Caco-2 (cell line): ENCODE measurements at regions not wholly inside any gene's neighbourhood (a gene's known extent, or its start where the extent isn't known, plus 50 kb on each side); places are given as distances from the start of the nearest gene placed in this dataset.

Experiments used
- BruUV-seq: library from RNA; stranded (reverse); fragments of 400-500 nt; replicated peaks from 2 replicates; lab custom pipeline; 2021; lab: Mats Ljungman, UMichigan
- CTCF ChIA-PET: fragments of 300-600 bp; sonication (Branson Sonifier 250); formaldehyde crosslinking; loops from one replicate; lab custom pipeline; 2022; ENCODE audit warnings: antibody characterized with exemption; lab: Charles Lee
- POLR2A ChIA-PET: fragments of 300-600 bp; sonication (Branson Sonifier 250); formaldehyde crosslinking; loops from one replicate; lab custom pipeline; 2022; ENCODE audit warnings: antibody characterized with exemption; lab: Charles Lee
- DNase-seq, 2 experiments: peaks; one replicate each; pipeline versions ENCODE4 v3.0.0 to v3.0.0-alpha.2; 2020 to 2022
- H3K27me3 ChIP-seq: replicated peaks from 2 replicates; pipeline ENCODE4 v1.6.0; 2011; ENCODE audit warnings: low read length; ENCODE audit not compliant: control insufficient read depth, insufficient read depth
- H3K36me3 ChIP-seq: 2 replicates; pipeline ENCODE4 v1.5.1; 2011; ENCODE audit warnings: low read length; ENCODE audit not compliant: control insufficient read depth, insufficient read depth
- H3K4me1 ChIP-seq: fragments of 250-450 bp; sonication (Bioruptor Pico); 2 replicates; pipeline ENCODE4 v1.5.1; 2020; ENCODE audit warnings: mild to moderate bottlenecking
- H3K4me3 ChIP-seq: 2 replicates; pipeline ENCODE4 v1.5.1; 2011; ENCODE audit warnings: low read depth, mild to moderate bottlenecking, control low read depth, low read length
- H3K9me3 ChIP-seq: fragments of 250-450 bp; sonication (Bioruptor Pico); 2 replicates; pipeline ENCODE4 v1.5.1; 2020; ENCODE audit warnings: mild to moderate bottlenecking, moderate library complexity
- H3K27ac Mint-ChIP-seq: one replicate; pipeline ENCODE4 v1.8.0; 2022; ENCODE audit warnings: mixed read lengths; ENCODE audit not compliant: unreplicated experiment
- H3K27me3 Mint-ChIP-seq: one replicate; pipeline ENCODE4 v1.8.0; 2022; ENCODE audit warnings: mixed read lengths; ENCODE audit not compliant: insufficient read depth, unreplicated experiment
- H3K36me3 Mint-ChIP-seq: one replicate; pipeline ENCODE4 v1.8.0; 2022; ENCODE audit warnings: mild to moderate bottlenecking, mixed read lengths; ENCODE audit not compliant: insufficient read depth, unreplicated experiment
- H3K4me1 Mint-ChIP-seq: one replicate; pipeline ENCODE4 v1.8.0; 2022; ENCODE audit warnings: low read depth, mixed read lengths; ENCODE audit not compliant: unreplicated experiment
- H3K4me3 Mint-ChIP-seq: one replicate; pipeline ENCODE4 v1.8.0; 2022; ENCODE audit warnings: mild to moderate bottlenecking, moderate library complexity, mixed read lengths; ENCODE audit not compliant: unreplicated experiment
- H3K9me3 Mint-ChIP-seq: one replicate; pipeline ENCODE4 v1.8.0; 2022; ENCODE audit warnings: mixed read lengths; ENCODE audit not compliant: unreplicated experiment
- intact Hi-C: fragments of 100-400 bp; cut with micrococcal nuclease; formaldehyde crosslinking; loops from one replicate; pipeline ENCODE4 v1.10.0; 2022; ENCODE audit not compliant: unreplicated experiment
- TF ChIP-seq, protein P1 (sequence below), 2 experiments: fragments of 200-600 bp in 1 of 2; IDR thresholded peaks; 1 replicate in 1 of 2; 2 replicates in 1 of 2; pipeline versions ENCODE4 v1.5.1 to v1.8.0; 2011 to 2022; ENCODE audit warnings: antibody characterized with exemption in 1 of 2, control low read depth in 1 of 2, inconsistent platforms in 1 of 2, low read depth in 1 of 2, low read length in 1 of 2, mild to moderate bottlenecking in 1 of 2, moderate library complexity in 1 of 2; ENCODE audit not compliant: insufficient read depth in 1 of 2, severe bottlenecking in 1 of 2, unreplicated experiment in 1 of 2

DNA sequence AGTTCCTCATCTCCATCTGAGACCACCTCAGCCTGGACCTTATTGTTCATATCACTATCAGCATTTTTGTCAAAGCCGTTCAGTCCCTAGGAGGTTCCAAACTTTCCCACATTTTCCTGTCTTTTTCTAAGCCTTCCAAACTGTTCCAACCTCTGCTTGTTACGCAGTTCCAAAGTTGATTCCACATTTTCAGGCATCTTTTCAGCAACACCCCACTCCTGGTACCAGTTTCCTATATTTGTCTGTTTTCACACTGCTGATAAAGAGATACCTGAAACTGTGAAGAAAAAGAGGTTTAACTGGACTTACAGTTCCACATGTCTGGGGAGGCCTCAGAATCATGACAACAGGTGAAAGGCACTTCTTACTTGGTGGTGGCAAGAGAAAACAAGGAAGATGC, 622.1 kb downstream of the MAT2B start:
- no peaks in the 10 kb centered on the region for H3K36me3 ChIP-seq
- POLR2A ChIA-PET: no interaction called here

DNA sequence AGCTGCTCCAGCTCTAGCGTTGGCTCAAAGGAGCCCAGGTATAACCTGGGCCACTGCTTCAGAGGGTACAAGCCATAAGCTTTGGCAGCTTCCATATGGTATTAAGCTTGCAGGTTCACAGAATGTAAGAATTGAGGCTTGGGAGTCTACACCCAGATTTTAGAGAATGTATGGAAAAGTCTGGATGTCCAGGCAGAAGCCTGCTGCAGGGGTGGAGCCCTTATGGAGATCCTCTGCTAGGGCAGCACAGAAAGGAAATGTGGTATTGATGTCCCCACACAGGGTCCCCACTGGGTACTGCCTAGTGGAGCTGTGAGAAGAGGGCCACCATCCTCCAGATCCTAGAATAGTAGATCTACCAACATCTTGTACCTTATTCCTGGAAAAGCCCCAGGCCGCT, 626.9 kb downstream of the MAT2B start:
- H3K4me1 Mint-ChIP-seq: no peaks in the 10 kb centered on the region
- H3K27me3 Mint-ChIP-seq: no peaks in the 10 kb centered on the region
- H3K36me3 Mint-ChIP-seq: no peaks in the 10 kb centered on the region
- CTCF ChIA-PET: no interaction called here
- DNase-seq: no peak
- no TSS peak for BruUV-seq
- no peak overlapping the region for H3K4me3 ChIP-seq
- POLR2A ChIA-PET: no interaction called here
- no peak overlapping the region for H3K27ac Mint-ChIP-seq
- H3K4me1 ChIP-seq: no peaks in the 10 kb centered on the region
- no peaks in the 10 kb centered on the region for H3K27me3 ChIP-seq
- no peaks in the 10 kb centered on the region for H3K9me3 ChIP-seq
- TF ChIP-seq, protein P1, sequence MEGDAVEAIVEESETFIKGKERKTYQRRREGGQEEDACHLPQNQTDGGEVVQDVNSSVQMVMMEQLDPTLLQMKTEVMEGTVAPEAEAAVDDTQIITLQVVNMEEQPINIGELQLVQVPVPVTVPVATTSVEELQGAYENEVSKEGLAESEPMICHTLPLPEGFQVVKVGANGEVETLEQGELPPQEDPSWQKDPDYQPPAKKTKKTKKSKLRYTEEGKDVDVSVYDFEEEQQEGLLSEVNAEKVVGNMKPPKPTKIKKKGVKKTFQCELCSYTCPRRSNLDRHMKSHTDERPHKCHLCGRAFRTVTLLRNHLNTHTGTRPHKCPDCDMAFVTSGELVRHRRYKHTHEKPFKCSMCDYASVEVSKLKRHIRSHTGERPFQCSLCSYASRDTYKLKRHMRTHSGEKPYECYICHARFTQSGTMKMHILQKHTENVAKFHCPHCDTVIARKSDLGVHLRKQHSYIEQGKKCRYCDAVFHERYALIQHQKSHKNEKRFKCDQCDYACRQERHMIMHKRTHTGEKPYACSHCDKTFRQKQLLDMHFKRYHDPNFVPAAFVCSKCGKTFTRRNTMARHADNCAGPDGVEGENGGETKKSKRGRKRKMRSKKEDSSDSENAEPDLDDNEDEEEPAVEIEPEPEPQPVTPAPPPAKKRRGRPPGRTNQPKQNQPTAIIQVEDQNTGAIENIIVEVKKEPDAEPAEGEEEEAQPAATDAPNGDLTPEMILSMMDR (IDR thresholded peaks at IDR 0.05; ENCODE audit: insufficient read depth in 1 of 2, low read depth in 1 of 2, low read length in 1 of 2, severe bottlenecking in 1 of 2, unreplicated experiment in 1 of 2): no peak
- H3K4me3 Mint-ChIP-seq: no peak overlapping the region
- no peaks in the 10 kb centered on the region for H3K36me3 ChIP-seq
- H3K9me3 Mint-ChIP-seq: peaks cover 46% of the 10 kb centered on the region
- intact Hi-C loops: no loop called here

More for the DNA sequence above, 622.1 kb downstream of the MAT2B start:
- no peaks in the 10 kb centered on the region for H3K4me1 Mint-ChIP-seq
- CTCF ChIA-PET: no interaction called here
- TF ChIP-seq, protein P1 (IDR thresholded peaks at IDR 0.05; ENCODE audit: insufficient read depth in 1 of 2, low read depth in 1 of 2, low read length in 1 of 2, severe bottlenecking in 1 of 2, unreplicated experiment in 1 of 2): no peak
- H3K9me3 Mint-ChIP-seq: peaks cover 48% of the 10 kb centered on the region
- no peaks in the 10 kb centered on the region for H3K27me3 ChIP-seq
- no peak overlapping the region for H3K4me3 ChIP-seq
- H3K9me3 ChIP-seq: no peaks in the 10 kb centered on the region
- H3K27me3 Mint-ChIP-seq: no peaks in the 10 kb centered on the region
- H3K36me3 Mint-ChIP-seq: no peaks in the 10 kb centered on the region
- no peaks in the 10 kb centered on the region for H3K4me1 ChIP-seq
- no peak for DNase-seq
- no TSS peak for BruUV-seq
- intact Hi-C loops: no loop called here
- H3K27ac Mint-ChIP-seq: no peak overlapping the region
- no peak overlapping the region for H3K4me3 Mint-ChIP-seq

DNA sequence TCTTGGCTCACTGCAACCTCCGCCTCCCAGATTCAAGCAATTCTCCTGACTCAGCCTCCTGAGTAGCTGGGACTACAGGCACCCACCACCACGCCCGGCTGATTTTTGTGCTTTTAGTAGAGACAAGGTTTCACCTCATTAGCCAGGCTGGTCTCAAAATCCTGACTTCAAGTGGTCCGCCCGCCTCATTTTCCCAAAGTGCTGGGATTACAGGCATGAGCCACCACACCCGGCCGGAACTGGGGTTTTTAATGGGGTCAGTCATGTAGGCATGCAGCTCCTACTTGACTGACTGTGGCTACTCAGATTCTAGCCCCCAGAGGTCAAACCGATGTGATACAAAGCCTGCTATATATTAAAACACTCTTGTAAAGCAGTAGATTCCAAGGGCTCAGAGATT, 631.7 kb downstream of the MAT2B start:
- no peaks in the 10 kb centered on the region for H3K4me1 ChIP-seq
- no peaks in the 10 kb centered on the region for H3K4me1 Mint-ChIP-seq
- no peaks in the 10 kb centered on the region for H3K27me3 ChIP-seq
- H3K27me3 Mint-ChIP-seq: no peaks in the 10 kb centered on the region
- TF ChIP-seq, protein P1 (IDR thresholded peaks at IDR 0.05; ENCODE audit: insufficient read depth in 1 of 2, low read depth in 1 of 2, low read length in 1 of 2, severe bottlenecking in 1 of 2, unreplicated experiment in 1 of 2): no peak
- H3K9me3 Mint-ChIP-seq: no peaks in the 10 kb centered on the region
- no peaks in the 10 kb centered on the region for H3K9me3 ChIP-seq
- BruUV-seq: no TSS peak
- intact Hi-C loops: no loop called here
- no peak overlapping the region for H3K4me3 ChIP-seq
- H3K27ac Mint-ChIP-seq: no peak overlapping the region
- H3K36me3 ChIP-seq: no peaks in the 10 kb centered on the region
- CTCF ChIA-PET: no interaction called here
- POLR2A ChIA-PET: no interaction called here
- no peak overlapping the region for H3K4me3 Mint-ChIP-seq
- no peaks in the 10 kb centered on the region for H3K36me3 Mint-ChIP-seq
- DNase-seq: no peak
